ENCODE measurements at regions not wholly inside any gene's neighbourhood (a gene's known extent, or its start where the extent isn't known, plus 50 kb on each side); places are given as distances from the start of the nearest gene placed in this dataset.

DNA sequence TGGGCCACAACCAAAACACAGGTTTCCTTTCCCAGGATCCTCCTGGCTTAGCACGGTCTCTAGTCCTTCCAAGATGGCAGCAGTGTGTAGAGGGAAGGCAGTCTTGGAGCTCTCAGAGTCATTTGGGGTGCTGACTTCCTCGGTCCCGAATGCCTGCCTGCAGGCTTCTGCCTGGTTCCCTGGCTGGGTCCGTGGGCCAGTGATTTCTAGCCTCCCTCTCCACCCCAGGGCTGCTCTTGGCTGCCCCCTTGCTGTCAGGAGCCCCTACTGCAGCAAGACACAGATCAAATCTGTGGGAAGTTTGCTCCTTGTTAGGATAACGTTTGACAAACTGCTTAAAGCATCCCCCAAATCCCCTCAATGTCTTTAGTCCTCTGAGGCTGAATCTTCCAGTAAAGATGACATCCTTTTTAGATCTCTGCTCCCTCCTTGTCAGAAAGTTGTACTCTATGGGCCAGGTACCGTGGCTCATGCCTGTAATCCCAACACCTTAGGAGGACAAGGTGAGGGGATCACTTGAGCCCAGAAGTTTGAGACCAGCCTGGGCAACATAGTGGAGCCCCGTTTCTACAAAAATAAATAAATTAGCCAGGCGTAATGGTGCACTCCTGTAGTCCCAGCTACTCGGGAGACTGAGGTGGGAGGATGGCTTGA is 272.5 kb downstream of the RRAGC start:
- TF ChIP-seq, protein P1, sequence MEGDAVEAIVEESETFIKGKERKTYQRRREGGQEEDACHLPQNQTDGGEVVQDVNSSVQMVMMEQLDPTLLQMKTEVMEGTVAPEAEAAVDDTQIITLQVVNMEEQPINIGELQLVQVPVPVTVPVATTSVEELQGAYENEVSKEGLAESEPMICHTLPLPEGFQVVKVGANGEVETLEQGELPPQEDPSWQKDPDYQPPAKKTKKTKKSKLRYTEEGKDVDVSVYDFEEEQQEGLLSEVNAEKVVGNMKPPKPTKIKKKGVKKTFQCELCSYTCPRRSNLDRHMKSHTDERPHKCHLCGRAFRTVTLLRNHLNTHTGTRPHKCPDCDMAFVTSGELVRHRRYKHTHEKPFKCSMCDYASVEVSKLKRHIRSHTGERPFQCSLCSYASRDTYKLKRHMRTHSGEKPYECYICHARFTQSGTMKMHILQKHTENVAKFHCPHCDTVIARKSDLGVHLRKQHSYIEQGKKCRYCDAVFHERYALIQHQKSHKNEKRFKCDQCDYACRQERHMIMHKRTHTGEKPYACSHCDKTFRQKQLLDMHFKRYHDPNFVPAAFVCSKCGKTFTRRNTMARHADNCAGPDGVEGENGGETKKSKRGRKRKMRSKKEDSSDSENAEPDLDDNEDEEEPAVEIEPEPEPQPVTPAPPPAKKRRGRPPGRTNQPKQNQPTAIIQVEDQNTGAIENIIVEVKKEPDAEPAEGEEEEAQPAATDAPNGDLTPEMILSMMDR (conservative IDR thresholded peaks at IDR 0.05 in 1 of 2, IDR thresholded peaks at IDR 0.05 in 1 of 2; ENCODE audit: low read depth in 1 of 2, low read length in 2 of 2), result peak; percentile 45 to 85
- no peak for TF ChIP-seq EZH2 (IDR thresholded peaks at IDR 0.05; ENCODE audit: low read length, missing control alignments)

Data from fibroblast of lung (primary cell).